ENCODE measurements at regions not wholly inside any gene's neighbourhood (a gene's known extent, or its start where the extent isn't known, plus 50 kb on each side); places are given as distances from the start of the nearest gene placed in this dataset.

GRCh38 chr2:33917252-33917651 lies 318.2 kb upstream of the FAM98A start:
- Histone ChIP-seq H3K9me3 (ENCODE audit: low read length) (no peaks in the 10 kb centered on the region), H3K4me3 (ENCODE audit: low read length) (no peak overlapping the region), H3F3A (ENCODE audit: insufficient read depth, low read length, poor library complexity, severe bottlenecking) (no peaks in the 10 kb centered on the region), H2AFZ (ENCODE audit: low read depth, low read length) (no peak overlapping the region), H3K27me3 (ENCODE audit: insufficient read depth, low read depth, low read length) (no peaks in the 10 kb centered on the region), H3K4me2 (ENCODE audit: low read length) (no peak overlapping the region), H3K9me2 (ENCODE audit: insufficient read depth, low read length) (no peaks in the 10 kb centered on the region), H3K79me2 (replicated peaks; ENCODE audit: insufficient read depth, low read length) (no peaks in the 10 kb centered on the region), H4K20me1 (ENCODE audit: insufficient read depth) (no peaks in the 10 kb centered on the region), H3K36me3 (ENCODE audit: insufficient read depth, low read length) (no peaks in the 10 kb centered on the region), H3K27ac (ENCODE audit: low read length) (no peak overlapping the region), H3K9ac (ENCODE audit: low read length) (no peak overlapping the region)
- TF ChIP-seq EP300 (conservative IDR thresholded peaks at IDR 0.05; ENCODE audit: poor library complexity, severe bottlenecking) (no peak), MXI1 (conservative IDR thresholded peaks at IDR 0.05; ENCODE audit: poor library complexity, severe bottlenecking) (no peak), EZH2 (IDR thresholded peaks at IDR 0.05; ENCODE audit: borderline replicate concordance, insufficient read depth, low read length, poor library complexity, severe bottlenecking) (no peak), RAD21 (conservative IDR thresholded peaks at IDR 0.05) (no peak), SMC3 (conservative IDR thresholded peaks at IDR 0.05; ENCODE audit: poor library complexity) (no peak), TAF1 (IDR thresholded peaks at IDR 0.05; ENCODE audit: low read depth) (no peak), REST (IDR thresholded peaks at IDR 0.05; ENCODE audit: borderline replicate concordance) (no peak)
- TF ChIP-seq, protein P1, sequence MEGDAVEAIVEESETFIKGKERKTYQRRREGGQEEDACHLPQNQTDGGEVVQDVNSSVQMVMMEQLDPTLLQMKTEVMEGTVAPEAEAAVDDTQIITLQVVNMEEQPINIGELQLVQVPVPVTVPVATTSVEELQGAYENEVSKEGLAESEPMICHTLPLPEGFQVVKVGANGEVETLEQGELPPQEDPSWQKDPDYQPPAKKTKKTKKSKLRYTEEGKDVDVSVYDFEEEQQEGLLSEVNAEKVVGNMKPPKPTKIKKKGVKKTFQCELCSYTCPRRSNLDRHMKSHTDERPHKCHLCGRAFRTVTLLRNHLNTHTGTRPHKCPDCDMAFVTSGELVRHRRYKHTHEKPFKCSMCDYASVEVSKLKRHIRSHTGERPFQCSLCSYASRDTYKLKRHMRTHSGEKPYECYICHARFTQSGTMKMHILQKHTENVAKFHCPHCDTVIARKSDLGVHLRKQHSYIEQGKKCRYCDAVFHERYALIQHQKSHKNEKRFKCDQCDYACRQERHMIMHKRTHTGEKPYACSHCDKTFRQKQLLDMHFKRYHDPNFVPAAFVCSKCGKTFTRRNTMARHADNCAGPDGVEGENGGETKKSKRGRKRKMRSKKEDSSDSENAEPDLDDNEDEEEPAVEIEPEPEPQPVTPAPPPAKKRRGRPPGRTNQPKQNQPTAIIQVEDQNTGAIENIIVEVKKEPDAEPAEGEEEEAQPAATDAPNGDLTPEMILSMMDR (IDR thresholded peaks at IDR 0.05; ENCODE audit: poor library complexity, severe bottlenecking), result no peak

DNA sequence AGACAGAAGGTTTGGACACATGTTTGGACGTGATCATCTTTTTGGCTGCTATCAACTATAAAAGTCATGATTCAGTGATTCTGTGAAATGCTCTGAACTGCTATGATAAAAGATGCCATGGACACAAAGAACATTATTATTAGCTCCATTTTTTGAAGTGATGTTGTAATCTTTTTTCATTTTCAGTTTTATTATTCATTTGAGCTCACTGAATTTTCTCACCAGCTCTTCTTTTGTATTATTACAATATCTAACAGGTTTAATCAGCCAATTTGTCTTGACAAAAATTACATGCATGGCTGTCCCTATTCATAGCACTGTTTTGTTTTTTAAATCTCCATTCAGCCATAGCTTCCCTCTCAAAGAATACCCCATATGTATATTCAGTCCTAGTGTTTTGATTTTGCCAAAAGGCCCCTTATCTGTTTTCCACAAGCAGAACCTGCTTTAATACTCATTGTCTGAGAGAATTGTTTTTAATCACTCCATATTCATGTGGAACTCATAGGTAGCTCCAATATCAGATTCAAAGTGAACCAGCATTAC lies 314.0 kb upstream of the FAM98A start:
- TF ChIP-seq SMC3 (conservative IDR thresholded peaks at IDR 0.05; ENCODE audit: poor library complexity) (no peak), POLR2AphosphoS5 (IDR thresholded peaks at IDR 0.05) (no peak), EZH2 (IDR thresholded peaks at IDR 0.05; ENCODE audit: borderline replicate concordance, insufficient read depth, low read length, poor library complexity, severe bottlenecking) (no peak), TAF1 (IDR thresholded peaks at IDR 0.05; ENCODE audit: low read depth) (no peak), REST (IDR thresholded peaks at IDR 0.05; ENCODE audit: borderline replicate concordance) (no peak), EP300 (conservative IDR thresholded peaks at IDR 0.05; ENCODE audit: poor library complexity, severe bottlenecking) (no peak), MXI1 (conservative IDR thresholded peaks at IDR 0.05; ENCODE audit: poor library complexity, severe bottlenecking) (no peak), RAD21 (conservative IDR thresholded peaks at IDR 0.05) (no peak)
- TF ChIP-seq, protein P1 (IDR thresholded peaks at IDR 0.05; ENCODE audit: poor library complexity, severe bottlenecking), result no peak
- Histone ChIP-seq H3F3A (ENCODE audit: insufficient read depth, low read length, poor library complexity, severe bottlenecking) (no peaks in the 10 kb centered on the region), H3K79me2 (replicated peaks; ENCODE audit: insufficient read depth, low read length) (no peaks in the 10 kb centered on the region), H3K4me3 (ENCODE audit: low read length) (no peak overlapping the region), H3K36me3 (ENCODE audit: insufficient read depth, low read length) (no peaks in the 10 kb centered on the region), H3K27ac (ENCODE audit: low read length) (no peak overlapping the region), H3K27me3 (ENCODE audit: insufficient read depth, low read depth, low read length) (no peaks in the 10 kb centered on the region), H3K9me3 (ENCODE audit: low read length) (no peaks in the 10 kb centered on the region), H3K4me2 (ENCODE audit: low read length) (no peak overlapping the region), H3K9me2 (ENCODE audit: insufficient read depth, low read length) (no peaks in the 10 kb centered on the region), H2AFZ (ENCODE audit: low read depth, low read length) (no peak overlapping the region), H3K9ac (ENCODE audit: low read length) (no peak overlapping the region), H4K20me1 (ENCODE audit: insufficient read depth) (no peaks in the 10 kb centered on the region)
